ENCODE measurements at regions not wholly inside any gene's neighbourhood (a gene's known extent, or its start where the extent isn't known, plus 50 kb on each side); places are given as distances from the start of the nearest gene placed in this dataset.

GRCh38 chr3:102036472-102036871, 187.2 kb downstream of the NFKBIZ start:
- Histone ChIP-seq H3K27ac (ENCODE audit: insufficient read depth, low read length) (no peak overlapping the region), H3K27me3 (ENCODE audit: control insufficient read depth, insufficient read depth, low read length) (no peaks in the 10 kb centered on the region), H3K36me3 (ENCODE audit: control insufficient read depth, insufficient read depth, low read length) (no peaks in the 10 kb centered on the region), H2AFZ (ENCODE audit: low read length) (no peak overlapping the region), H3K9ac (ENCODE audit: insufficient read depth, low read length) (no peak overlapping the region), H3K4me3 (replicated peaks in 1 of 4; ENCODE audit: control extremely low read depth in 1 of 4, insufficient read depth in 1 of 4, low read depth in 3 of 4, low read length in 4 of 4) (no peak overlapping the region), H3K79me2 (ENCODE audit: control insufficient read depth, insufficient read depth, low read length) (no peaks in the 10 kb centered on the region), H4K20me1 (ENCODE audit: control insufficient read depth, extremely low read depth, insufficient read depth, low read length) (no peaks in the 10 kb centered on the region), H3K4me2 (ENCODE audit: extremely low read depth, insufficient read depth, low read length) (no peak overlapping the region), H3K4me1 (ENCODE audit: control insufficient read depth, extremely low read depth, insufficient read depth, low read length) (no peaks in the 10 kb centered on the region), H3K9me3 (ENCODE audit: control insufficient read depth, insufficient read depth, low read depth, low read length) (no peaks in the 10 kb centered on the region)
- TF ChIP-seq CTCF (conservative IDR thresholded peaks at IDR 0.05 in 1 of 2, IDR thresholded peaks at IDR 0.05 in 1 of 2; ENCODE audit: low read depth in 1 of 2, low read length in 2 of 2) (no peak), EZH2 (IDR thresholded peaks at IDR 0.05; ENCODE audit: low read length, missing control alignments) (no peak)
- DNase-seq (ENCODE audit: low read depth in 2 of 2): no peak

GRCh38 chr3:102037209-102037608, 187.9 kb downstream of the NFKBIZ start:
- no peaks in the 10 kb centered on the region for H3K9me3 ChIP-seq (ENCODE audit: control insufficient read depth, insufficient read depth, low read depth, low read length)
- DNase-seq (ENCODE audit: low read depth in 2 of 2): peak in 1 of 2 donors; percentile 49
- H3K27me3 ChIP-seq (ENCODE audit: control insufficient read depth, insufficient read depth, low read length): no peaks in the 10 kb centered on the region
- H2AFZ ChIP-seq (ENCODE audit: low read length): no peak overlapping the region
- no peak overlapping the region for H3K4me2 ChIP-seq (ENCODE audit: extremely low read depth, insufficient read depth, low read length)
- H3K27ac ChIP-seq (ENCODE audit: insufficient read depth, low read length): no peak overlapping the region
- no peaks in the 10 kb centered on the region for H3K4me1 ChIP-seq (ENCODE audit: control insufficient read depth, extremely low read depth, insufficient read depth, low read length)
- no peaks in the 10 kb centered on the region for H3K79me2 ChIP-seq (ENCODE audit: control insufficient read depth, insufficient read depth, low read length)
- no peaks in the 10 kb centered on the region for H4K20me1 ChIP-seq (ENCODE audit: control insufficient read depth, extremely low read depth, insufficient read depth, low read length)
- H3K4me3 ChIP-seq (replicated peaks in 1 of 4; ENCODE audit: control extremely low read depth in 1 of 4, insufficient read depth in 1 of 4, low read depth in 3 of 4, low read length in 4 of 4): no peak overlapping the region
- H3K9ac ChIP-seq (ENCODE audit: insufficient read depth, low read length): no peak overlapping the region
- H3K36me3 ChIP-seq (ENCODE audit: control insufficient read depth, insufficient read depth, low read length): no peaks in the 10 kb centered on the region
- TF ChIP-seq EZH2 (IDR thresholded peaks at IDR 0.05; ENCODE audit: low read length, missing control alignments): no peak
- no peak for TF ChIP-seq CTCF (conservative IDR thresholded peaks at IDR 0.05 in 1 of 2, IDR thresholded peaks at IDR 0.05 in 1 of 2; ENCODE audit: low read depth in 1 of 2, low read length in 2 of 2)

- TF ChIP-seq CTCF (conservative IDR thresholded peaks at IDR 0.05 in 1 of 2, IDR thresholded peaks at IDR 0.05 in 1 of 2; ENCODE audit: low read depth in 1 of 2, low read length in 2 of 2) (no peak), EZH2 (IDR thresholded peaks at IDR 0.05; ENCODE audit: low read length, missing control alignments) (no peak)
- no peaks in the 10 kb centered on the region for H3K36me3 ChIP-seq (ENCODE audit: control insufficient read depth, insufficient read depth, low read length)
- peak in 1 of 2 donors; percentile 12 for DNase-seq (ENCODE audit: low read depth in 2 of 2)
- H3K27me3 ChIP-seq (ENCODE audit: control insufficient read depth, insufficient read depth, low read length): no peaks in the 10 kb centered on the region
- no peak overlapping the region for H3K4me3 ChIP-seq (replicated peaks in 1 of 4; ENCODE audit: control extremely low read depth in 1 of 4, insufficient read depth in 1 of 4, low read depth in 3 of 4, low read length in 4 of 4)
- no peaks in the 10 kb centered on the region for H3K79me2 ChIP-seq (ENCODE audit: control insufficient read depth, insufficient read depth, low read length)
- no peaks in the 10 kb centered on the region for H3K4me1 ChIP-seq (ENCODE audit: control insufficient read depth, extremely low read depth, insufficient read depth, low read length)
- H4K20me1 ChIP-seq (ENCODE audit: control insufficient read depth, extremely low read depth, insufficient read depth, low read length): no peaks in the 10 kb centered on the region
- no peak overlapping the region for H3K4me2 ChIP-seq (ENCODE audit: extremely low read depth, insufficient read depth, low read length)
- no peaks in the 10 kb centered on the region for H3K9me3 ChIP-seq (ENCODE audit: control insufficient read depth, insufficient read depth, low read depth, low read length)
- H2AFZ ChIP-seq (ENCODE audit: low read length): no peak overlapping the region
- no peak overlapping the region for H3K27ac ChIP-seq (ENCODE audit: insufficient read depth, low read length)
- H3K9ac ChIP-seq (ENCODE audit: insufficient read depth, low read length): no peak overlapping the region
These were observed 188.5 kb downstream of the NFKBIZ start for GRCh38 chr3:102037791-102038190.

Measured in fibroblast of lung (primary cell).